OCI-LY1 (cell line): ENCODE measurements at regions not wholly inside any gene's neighbourhood (a gene's known extent, or its start where the extent isn't known, plus 50 kb on each side); places are given as distances from the start of the nearest gene placed in this dataset.

Experiments used
- H2AFZ ChIP-seq: fragments of 200-600 bp; sonication (generic), shearing (Covaris generic); 2 replicates; pipeline ENCODE4 v1.6.0; 2014; ENCODE audit warnings: antibody characterized with exemption, mild to moderate bottlenecking, low read length
- H3F3A ChIP-seq: fragments of 200-600 bp; sonication (generic), shearing (Covaris generic); 2 replicates; pipeline ENCODE4 v1.6.0; 2014; ENCODE audit warnings: mild to moderate bottlenecking, antibody characterized with exemption, low read length, moderate library complexity; ENCODE audit not compliant: insufficient read depth
- H3K27ac ChIP-seq: fragments of 200-600 bp; sonication (generic); 2 replicates; pipeline ENCODE4 v1.5.1; 2014; ENCODE audit warnings: low read length, mixed run types, mild to moderate bottlenecking, low read depth; ENCODE audit not compliant: poor library complexity, severe bottlenecking
- H3K27me3 ChIP-seq: fragments of 200-600 bp; sonication (generic); 2 replicates; pipeline ENCODE4 v1.6.0; 2014; ENCODE audit warnings: antibody characterized with exemption, mild to moderate bottlenecking, low read length, moderate library complexity; ENCODE audit not compliant: insufficient read depth
- H3K36me3 ChIP-seq: fragments of 200-600 bp; sonication (generic); 2 replicates; pipeline ENCODE4 v1.6.1; 2014; ENCODE audit warnings: mild to moderate bottlenecking, antibody characterized with exemption, low read length, moderate library complexity, mixed read lengths; ENCODE audit not compliant: insufficient read depth
- H3K4me1 ChIP-seq: fragments of 200-600 bp; sonication (generic); 2 replicates; pipeline ENCODE4 v1.5.1; 2014; ENCODE audit warnings: mild to moderate bottlenecking, low read length, moderate library complexity; ENCODE audit not compliant: insufficient read depth, severe bottlenecking
- H3K4me2 ChIP-seq: fragments of 200-600 bp; sonication (generic), shearing (Covaris generic); 2 replicates; pipeline ENCODE4 v1.6.1; 2014; ENCODE audit warnings: low read length
- H3K4me3 ChIP-seq: fragments of 200-600 bp; sonication (generic); 2 replicates; pipeline ENCODE4 v1.5.1; 2014; ENCODE audit warnings: low read length, low read depth, mild to moderate bottlenecking, mixed read lengths; ENCODE audit not compliant: poor library complexity, severe bottlenecking
- H3K79me2 ChIP-seq: fragments of 200-600 bp; shearing (Covaris generic); 2 replicates; pipeline ENCODE4 v1.6.1; 2016; ENCODE audit warnings: mixed run types, low read length, mixed read lengths; ENCODE audit not compliant: insufficient read depth
- H3K9ac ChIP-seq: fragments of 200-600 bp; sonication (generic), shearing (Covaris generic); 2 replicates; pipeline ENCODE4 v1.6.1; 2014; ENCODE audit warnings: mild to moderate bottlenecking, low read length, mixed read lengths
- H3K9me2 ChIP-seq: fragments of 200-600 bp; sonication (generic), shearing (Covaris generic); 2 replicates; pipeline ENCODE4 v1.6.1; 2014; ENCODE audit warnings: low read depth, mild to moderate bottlenecking, low read length, mixed read lengths
- H3K9me3 ChIP-seq: fragments of 200-600 bp; shearing (Covaris generic); 2 replicates; pipeline ENCODE4 v1.6.1; 2014; ENCODE audit warnings: low read length, mixed read lengths
- H4K20me1 ChIP-seq: fragments of 200-600 bp; sonication (generic), shearing (Covaris generic); 2 replicates; pipeline ENCODE4 v1.6.0; 2016; ENCODE audit warnings: mild to moderate bottlenecking, low read length; ENCODE audit not compliant: insufficient read depth
- CTCF ChIP-seq: fragments of 200-600 bp; sonication (generic), shearing (Covaris generic); IDR thresholded peaks from 2 replicates; pipeline ENCODE4 v1.5.1; 2017; ENCODE audit warnings: mild to moderate bottlenecking, antibody characterized with exemption, low read length, moderate library complexity, mixed read lengths
- EZH2 ChIP-seq: fragments of 200-600 bp; sonication (generic), shearing (Covaris generic); IDR thresholded peaks from 2 replicates; pipeline ENCODE4 v1.8.0; 2017; ENCODE audit warnings: borderline replicate concordance, mixed run types, mild to moderate bottlenecking, antibody characterized with exemption, low read length, moderate library complexity, mixed read lengths

GRCh38 chr3:80068459-80068858, 300.7 kb upstream of the ROBO1 start:
- H3K36me3 ChIP-seq, result no peaks in the 10 kb centered on the region
- H3K4me1 ChIP-seq, result no peaks in the 10 kb centered on the region
- no peak for TF ChIP-seq EZH2
- TF ChIP-seq CTCF, result no peak
- no peaks in the 10 kb centered on the region for H3F3A ChIP-seq
- no peak overlapping the region for H3K4me2 ChIP-seq
- no peak overlapping the region for H3K27ac ChIP-seq
- H3K79me2 ChIP-seq, result no peaks in the 10 kb centered on the region
- no peaks in the 10 kb centered on the region for H3K9me3 ChIP-seq
- H3K9me2 ChIP-seq, result no peaks in the 10 kb centered on the region
- no peak overlapping the region for H2AFZ ChIP-seq
- H3K27me3 ChIP-seq, result no peaks in the 10 kb centered on the region
- H4K20me1 ChIP-seq, result no peaks in the 10 kb centered on the region
- no peak overlapping the region for H3K4me3 ChIP-seq
- no peak overlapping the region for H3K9ac ChIP-seq

GRCh38 chr3:80063535-80063934, 295.7 kb upstream of the ROBO1 start:
- H3K9ac ChIP-seq, result no peak overlapping the region
- H3K9me2 ChIP-seq, result no peaks in the 10 kb centered on the region
- no peaks in the 10 kb centered on the region for H3F3A ChIP-seq
- no peaks in the 10 kb centered on the region for H3K27me3 ChIP-seq
- H3K27ac ChIP-seq, result no peak overlapping the region
- H2AFZ ChIP-seq, result no peak overlapping the region
- no peaks in the 10 kb centered on the region for H3K79me2 ChIP-seq
- TF ChIP-seq EZH2, result no peak
- no peak for TF ChIP-seq CTCF
- no peaks in the 10 kb centered on the region for H3K4me1 ChIP-seq
- H4K20me1 ChIP-seq, result no peaks in the 10 kb centered on the region
- no peaks in the 10 kb centered on the region for H3K36me3 ChIP-seq
- H3K4me2 ChIP-seq, result no peak overlapping the region
- no peak overlapping the region for H3K4me3 ChIP-seq
- H3K9me3 ChIP-seq, result no peaks in the 10 kb centered on the region

- H4K20me1 ChIP-seq, result no peaks in the 10 kb centered on the region
- no peaks in the 10 kb centered on the region for H3K27me3 ChIP-seq
- H3K9ac ChIP-seq, result no peak overlapping the region
- no peak overlapping the region for H3K27ac ChIP-seq
- H3K9me3 ChIP-seq, result no peaks in the 10 kb centered on the region
- H2AFZ ChIP-seq, result no peak overlapping the region
- no peak for TF ChIP-seq EZH2
- TF ChIP-seq CTCF, result no peak
- H3K36me3 ChIP-seq, result no peaks in the 10 kb centered on the region
- H3K9me2 ChIP-seq, result no peaks in the 10 kb centered on the region
- H3K79me2 ChIP-seq, result no peaks in the 10 kb centered on the region
- H3K4me1 ChIP-seq, result no peaks in the 10 kb centered on the region
- H3F3A ChIP-seq, result no peaks in the 10 kb centered on the region
- no peak overlapping the region for H3K4me3 ChIP-seq
- no peak overlapping the region for H3K4me2 ChIP-seq
These were observed 292.9 kb upstream of the ROBO1 start for GRCh38 chr3:80060664-80061063.
